ENCODE measurements at regions not wholly inside any gene's neighbourhood (a gene's known extent, or its start where the extent isn't known, plus 50 kb on each side); places are given as distances from the start of the nearest gene placed in this dataset.

- peak; percentile 84 for DNase-seq
- Histone ChIP-seq H3K4me2 (ENCODE audit: low read length) (peak overlapping the region; percentile 79), H3K9me2 (replicated peaks; ENCODE audit: low read length) (no peaks in the 10 kb centered on the region), H3F3A (ENCODE audit: low read length, unreplicated experiment) (peaks cover 14% of the 10 kb centered on the region), H4K20me1 (ENCODE audit: low read length) (no peaks in the 10 kb centered on the region), H3K27me3 (ENCODE audit: low read length) (no peaks in the 10 kb centered on the region), H3K9ac (ENCODE audit: low read length) (peak overlapping the region; percentile 82), H2AFZ (ENCODE audit: low read length) (peak overlapping the region; percentile 22), H3K36me3 (ENCODE audit: low read depth, low read length) (no peaks in the 10 kb centered on the region), H3K79me2 (ENCODE audit: low read length) (no peaks in the 10 kb centered on the region), H3K27ac (ENCODE audit: low read length) (peak overlapping the region; percentile 99), H3K9me3 (ENCODE audit: low read length) (no peaks in the 10 kb centered on the region), H3K4me3 (ENCODE audit: low read length) (no peak overlapping the region), H3K4me1 (ENCODE audit: insufficient read depth, low read length) (peaks cover 77% of the 10 kb centered on the region)
- intact Hi-C loops (cut with micrococcal nuclease): no loop called here
- ChIA-PET CTCF (no interaction called here), POLR2A (ENCODE audit: unreplicated experiment) (interaction anchor here (0.6 kb wide), 1 partner anchor 114 kb away, joined by 4 read pairs; no protein-coding TSS in a partner anchor)
- ATAC-seq: peak; percentile 35
- no peak for TF ChIP-seq CTCF (conservative IDR thresholded peaks at IDR 0.05; ENCODE audit: low read depth, low read length)
- TF ChIP-seq EZH2phosphoT487 (IDR thresholded peaks at IDR 0.05; ENCODE audit: borderline replicate concordance, low read length): no peak
- TF ChIP-seq EZH2 (IDR thresholded peaks at IDR 0.05; ENCODE audit: low read length, unreplicated experiment): no peak
- TSS peak; percentile 17 for BruUV-seq (replicated peaks)
These were observed 152.0 kb upstream of the SLC1A4 start for GRCh38 chr2:64837116-64837731.

GRCh38 chr2:64837925-64838641, 151.1 kb upstream of the SLC1A4 start:
- peaks cover 69% of the 10 kb centered on the region for H3K4me1 ChIP-seq (ENCODE audit: insufficient read depth, low read length)
- no peaks in the 10 kb centered on the region for H3K9me3 ChIP-seq (ENCODE audit: low read length)
- DNase-seq: peak; percentile 66
- H3K9me2 ChIP-seq (replicated peaks; ENCODE audit: low read length): no peaks in the 10 kb centered on the region
- TF ChIP-seq EZH2phosphoT487 (IDR thresholded peaks at IDR 0.05; ENCODE audit: borderline replicate concordance, low read length) (no peak), CTCF (conservative IDR thresholded peaks at IDR 0.05; ENCODE audit: low read depth, low read length) (no peak), EZH2 (IDR thresholded peaks at IDR 0.05; ENCODE audit: low read length, unreplicated experiment) (no peak)
- peak overlapping the region; percentile 82 for H3K9ac ChIP-seq (ENCODE audit: low read length)
- H3K79me2 ChIP-seq (ENCODE audit: low read length): no peaks in the 10 kb centered on the region
- H2AFZ ChIP-seq (ENCODE audit: low read length): no peak overlapping the region
- H3F3A ChIP-seq (ENCODE audit: low read length, unreplicated experiment): peaks cover 11% of the 10 kb centered on the region
- H3K36me3 ChIP-seq (ENCODE audit: low read depth, low read length): no peaks in the 10 kb centered on the region
- H3K4me2 ChIP-seq (ENCODE audit: low read length): peak overlapping the region; percentile 79
- H3K27me3 ChIP-seq (ENCODE audit: low read length): no peaks in the 10 kb centered on the region
- H3K4me3 ChIP-seq (ENCODE audit: low read length): peak overlapping the region; percentile 24; the same call in 1 of the 2 replicates
- H4K20me1 ChIP-seq (ENCODE audit: low read length): no peaks in the 10 kb centered on the region
- CTCF ChIA-PET: interaction anchor here (0.6 to 1.0 kb wide), 5 partner anchors 26 to 244 kb away, joined by 3 to 14 read pairs (median 6); no protein-coding TSS in a partner anchor
- POLR2A ChIA-PET (ENCODE audit: unreplicated experiment): interaction anchor here (0.5 to 1.6 kb wide), 6 partner anchors 40 to 711 kb away, joined by 4 to 31 read pairs (median 20); partner anchors contain the start of gene SERTAD2
- intact Hi-C loops (cut with micrococcal nuclease): loop anchor here (1.0 kb wide), 1 partner anchor 87 kb away; no protein-coding TSS in a partner anchor
- peak; percentile 16 for ATAC-seq
- peak overlapping the region; percentile 99 for H3K27ac ChIP-seq (ENCODE audit: low read length)
- BruUV-seq (replicated peaks): TSS peak; percentile 31

Measured in PC-3 (cell line).